Spleen (tissue), 7 donors: ENCODE measurements at regions not wholly inside any gene's neighbourhood (a gene's known extent, or its start where the extent isn't known, plus 50 kb on each side); places are given as distances from the start of the nearest gene placed in this dataset.

Experiments
- POLR2A ChIP-seq, 3 donors: fragments of 450-650 bp; IDR thresholded peaks; one replicate each; pipeline ENCODE4 v1.5.1; 2017; ENCODE audit warnings: antibody characterized with exemption in 3 of 3, mild to moderate bottlenecking in 1 of 3
- TF ChIP-seq, protein P1 (sequence below), 11 experiments: fragments of 200-600 bp in 7 of 11; fragments of 450-650 bp in 4 of 11; sonication (generic) in 4 of 11; IDR thresholded peaks in 8 of 11; conservative IDR thresholded peaks in 3 of 11; 1 replicate in 7 of 11; 2 replicates in 4 of 11; pipeline versions ENCODE4 v1.4.0 to v1.8.0; 2016 to 2021; ENCODE audit warnings: antibody characterized with exemption in 11 of 11, inconsistent platforms in 4 of 11, mild to moderate bottlenecking in 1 of 11
- donor health status: DM: no; HTN: no; CAD: no; lungs with moderate emphysema.
- donor health status: DM: no; HTN: no; CAD: no.
- donor health status: DM: no; HTN: no; CAD: no.

DNA sequence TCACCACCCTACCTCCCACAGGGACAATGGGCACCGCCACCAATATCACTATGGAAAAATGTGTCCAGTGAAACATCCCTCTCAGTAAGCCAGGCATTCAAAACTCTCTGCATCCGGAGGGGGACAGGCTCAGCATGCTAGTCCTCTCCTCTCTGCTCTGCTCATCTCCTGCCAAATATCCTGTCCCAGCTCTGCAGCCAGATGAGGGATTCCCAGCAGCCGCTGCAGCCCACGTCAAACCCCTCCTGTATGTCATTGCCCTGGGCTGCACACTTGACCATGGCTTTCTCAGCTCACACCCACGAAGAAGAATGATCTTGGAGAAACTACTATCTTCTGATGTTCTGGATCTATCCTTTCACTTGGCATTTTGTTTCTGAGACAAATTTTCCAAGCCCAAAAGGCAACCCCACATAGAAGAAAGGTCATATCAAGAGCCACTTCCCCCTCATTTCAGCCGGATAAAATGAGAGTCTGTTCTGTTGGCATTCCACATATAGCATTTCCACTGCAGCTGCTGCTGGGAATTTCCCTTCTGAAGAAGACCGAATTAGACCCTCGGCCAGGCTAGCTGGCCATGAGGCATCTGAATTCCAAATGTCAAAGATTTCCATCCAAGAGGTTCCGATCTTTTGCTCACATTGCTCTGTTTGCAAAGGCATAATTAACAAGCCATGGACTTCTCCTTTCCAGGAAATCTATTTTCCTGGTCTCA is 338.0 kb downstream of the ACTL7B start:
- TF ChIP-seq, protein P1, sequence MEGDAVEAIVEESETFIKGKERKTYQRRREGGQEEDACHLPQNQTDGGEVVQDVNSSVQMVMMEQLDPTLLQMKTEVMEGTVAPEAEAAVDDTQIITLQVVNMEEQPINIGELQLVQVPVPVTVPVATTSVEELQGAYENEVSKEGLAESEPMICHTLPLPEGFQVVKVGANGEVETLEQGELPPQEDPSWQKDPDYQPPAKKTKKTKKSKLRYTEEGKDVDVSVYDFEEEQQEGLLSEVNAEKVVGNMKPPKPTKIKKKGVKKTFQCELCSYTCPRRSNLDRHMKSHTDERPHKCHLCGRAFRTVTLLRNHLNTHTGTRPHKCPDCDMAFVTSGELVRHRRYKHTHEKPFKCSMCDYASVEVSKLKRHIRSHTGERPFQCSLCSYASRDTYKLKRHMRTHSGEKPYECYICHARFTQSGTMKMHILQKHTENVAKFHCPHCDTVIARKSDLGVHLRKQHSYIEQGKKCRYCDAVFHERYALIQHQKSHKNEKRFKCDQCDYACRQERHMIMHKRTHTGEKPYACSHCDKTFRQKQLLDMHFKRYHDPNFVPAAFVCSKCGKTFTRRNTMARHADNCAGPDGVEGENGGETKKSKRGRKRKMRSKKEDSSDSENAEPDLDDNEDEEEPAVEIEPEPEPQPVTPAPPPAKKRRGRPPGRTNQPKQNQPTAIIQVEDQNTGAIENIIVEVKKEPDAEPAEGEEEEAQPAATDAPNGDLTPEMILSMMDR (IDR thresholded peaks at IDR 0.05 in 8 of 11, conservative IDR thresholded peaks at IDR 0.05 in 3 of 11) = no peak
- no peak for TF ChIP-seq POLR2A (IDR thresholded peaks at IDR 0.05)
